GM21737 (cell line): ENCODE measurements at regions not wholly inside any gene's neighbourhood (a gene's known extent, or its start where the extent isn't known, plus 50 kb on each side); places are given as distances from the start of the nearest gene placed in this dataset.

Source experiments
- ATAC-seq: cut with Tn5 transposase; IDR thresholded peaks from one replicate; pipeline ENCODE4 v1.9.1; 2021; ENCODE audit warnings: mild to moderate bottlenecking, moderate library complexity; ENCODE audit not compliant: unreplicated experiment

GRCh38 chr22:49086181-49086580 is 741.5 kb downstream of the BRD1 start:
- no peak for ATAC-seq

- no peak for ATAC-seq
These were observed 743.5 kb downstream of the BRD1 start for GRCh38 chr22:49084206-49084605.

GRCh38 chr22:49083607-49084006 is 744.1 kb downstream of the BRD1 start:
- no peak for ATAC-seq

- no peak for ATAC-seq
These were observed 745.2 kb downstream of the BRD1 start for GRCh38 chr22:49082451-49082850.

GRCh38 chr22:49081926-49082325 is 745.7 kb downstream of the BRD1 start:
- ATAC-seq = no peak

- ATAC-seq = no peak
These were observed 746.4 kb downstream of the BRD1 start for GRCh38 chr22:49081261-49081666.

GRCh38 chr22:49080631-49081030 is 747.0 kb downstream of the BRD1 start:
- ATAC-seq = no peak

GRCh38 chr22:49079743-49080500 is 747.8 kb downstream of the BRD1 start:
- no peak for ATAC-seq

- no peak for ATAC-seq
These were observed 748.5 kb downstream of the BRD1 start for GRCh38 chr22:49079027-49079725.

GRCh38 chr22:49078076-49078710 is 749.5 kb downstream of the BRD1 start:
- no peak for ATAC-seq

- ATAC-seq = no peak
These were observed 750.1 kb downstream of the BRD1 start for GRCh38 chr22:49077586-49077985.

GRCh38 chr22:49077036-49077393 is 750.7 kb downstream of the BRD1 start:
- ATAC-seq = no peak

GRCh38 chr22:49076300-49077035 is 751.2 kb downstream of the BRD1 start:
- no peak for ATAC-seq

GRCh38 chr22:49075150-49075549 is 752.5 kb downstream of the BRD1 start:
- no peak for ATAC-seq

- ATAC-seq = no peak
These were observed 753.7 kb downstream of the BRD1 start for GRCh38 chr22:49073873-49074417.

GRCh38 chr22:49072996-49073645 is 754.6 kb downstream of the BRD1 start:
- no peak for ATAC-seq

GRCh38 chr22:49070501-49070900 is 757.2 kb downstream of the BRD1 start:
- ATAC-seq = no peak

GRCh38 chr22:49068861-49069500 is 758.7 kb downstream of the BRD1 start:
- ATAC-seq = no peak

- no peak for ATAC-seq
These were observed 760.2 kb downstream of the BRD1 start for GRCh38 chr22:49067504-49067903.

- no peak for ATAC-seq
These were observed 761.1 kb downstream of the BRD1 start for GRCh38 chr22:49066619-49067018.
